Endodermal cell (in vitro differentiated cells): ENCODE measurements at regions not wholly inside any gene's neighbourhood (a gene's known extent, or its start where the extent isn't known, plus 50 kb on each side); places are given as distances from the start of the nearest gene placed in this dataset.

Experiments
- DNase-seq: peaks from one replicate; pipeline ENCODE4 v3.0.0-alpha.2; 2017
- H3K27ac ChIP-seq: 2 replicates; pipeline ENCODE4 v1.5.1; 2013; ENCODE audit warnings: mild to moderate bottlenecking, low read depth, low read length, moderate library complexity
- H3K27me3 ChIP-seq: 2 replicates; pipeline ENCODE4 v1.6.1; 2013; ENCODE audit warnings: mild to moderate bottlenecking, low read length, moderate library complexity; ENCODE audit not compliant: insufficient read depth, control insufficient read depth, poor library complexity, severe bottlenecking
- H3K36me3 ChIP-seq: 2 replicates; pipeline ENCODE4 v1.7.0; 2013; ENCODE audit warnings: mild to moderate bottlenecking, low read length, moderate library complexity; ENCODE audit not compliant: control insufficient read depth, insufficient read depth
- H3K4me1 ChIP-seq: one replicate; pipeline ENCODE4 v1.7.0; 2013; ENCODE audit warnings: low read length; ENCODE audit not compliant: control insufficient read depth, insufficient read depth
- H3K4me3 ChIP-seq: 2 replicates; pipeline ENCODE4 v1.5.1; 2013; ENCODE audit warnings: mild to moderate bottlenecking, low read length, moderate library complexity
- H3K9ac ChIP-seq: 2 replicates; pipeline ENCODE4 v1.6.1; 2013; ENCODE audit warnings: mild to moderate bottlenecking, low read length, moderate library complexity; ENCODE audit not compliant: poor library complexity, severe bottlenecking; ENCODE audit errors: extremely low read depth
- H3K9me3 ChIP-seq: 2 replicates; pipeline ENCODE4 v1.6.1; 2013; ENCODE audit warnings: mild to moderate bottlenecking, low read length, moderate library complexity; ENCODE audit not compliant: control insufficient read depth
- H3K27ac Mint-ChIP-seq: 2 replicates; pipeline ENCODE4 v1.8.0; 2020; ENCODE audit warnings: mixed read lengths
- H3K27me3 Mint-ChIP-seq: 2 replicates; pipeline ENCODE4 v1.8.0; 2021; ENCODE audit warnings: mild to moderate bottlenecking, mixed read lengths; ENCODE audit not compliant: insufficient read depth
- H3K36me3 Mint-ChIP-seq: 2 replicates; pipeline ENCODE4 v1.8.0; 2020; ENCODE audit warnings: low read depth, mixed read lengths
- H3K4me1 Mint-ChIP-seq: 2 replicates; pipeline ENCODE4 v1.8.0; 2020; ENCODE audit warnings: mixed read lengths
- H3K4me3 Mint-ChIP-seq: 2 replicates; pipeline ENCODE4 v1.8.0; 2020; ENCODE audit warnings: mild to moderate bottlenecking, moderate library complexity, mixed read lengths
- H3K9me3 Mint-ChIP-seq: 2 replicates; pipeline ENCODE4 v1.8.0; 2020; ENCODE audit warnings: mild to moderate bottlenecking, mixed read lengths
- WGBS, 2 experiments: methylation state at CpG; one replicate each; pipeline versions ENCODE4 v1.1.5 to v1.1.7; 2013; ENCODE audit warnings: missing lambda C conversion rate in 2 of 2, mixed read lengths in 1 of 2; ENCODE audit not compliant: insufficient coverage in 1 of 2, insufficient read length in 1 of 2; 5-methylcytosine and 5-hydroxymethylcytosine counted together
- TF ChIP-seq, protein P1 (sequence below): fragments of 200-600 bp; sonication (generic); conservative IDR thresholded peaks from 2 replicates; pipeline ENCODE4 v1.5.0; 2021; ENCODE audit warnings: antibody characterized with exemption, mild to moderate bottlenecking

- WGBS, 2 experiments: 86% methylated on average over 2 of the region's 2 CpGs; no CpG with 5 or more reads in 1 of the 2 experiments
- TF ChIP-seq, protein P1, sequence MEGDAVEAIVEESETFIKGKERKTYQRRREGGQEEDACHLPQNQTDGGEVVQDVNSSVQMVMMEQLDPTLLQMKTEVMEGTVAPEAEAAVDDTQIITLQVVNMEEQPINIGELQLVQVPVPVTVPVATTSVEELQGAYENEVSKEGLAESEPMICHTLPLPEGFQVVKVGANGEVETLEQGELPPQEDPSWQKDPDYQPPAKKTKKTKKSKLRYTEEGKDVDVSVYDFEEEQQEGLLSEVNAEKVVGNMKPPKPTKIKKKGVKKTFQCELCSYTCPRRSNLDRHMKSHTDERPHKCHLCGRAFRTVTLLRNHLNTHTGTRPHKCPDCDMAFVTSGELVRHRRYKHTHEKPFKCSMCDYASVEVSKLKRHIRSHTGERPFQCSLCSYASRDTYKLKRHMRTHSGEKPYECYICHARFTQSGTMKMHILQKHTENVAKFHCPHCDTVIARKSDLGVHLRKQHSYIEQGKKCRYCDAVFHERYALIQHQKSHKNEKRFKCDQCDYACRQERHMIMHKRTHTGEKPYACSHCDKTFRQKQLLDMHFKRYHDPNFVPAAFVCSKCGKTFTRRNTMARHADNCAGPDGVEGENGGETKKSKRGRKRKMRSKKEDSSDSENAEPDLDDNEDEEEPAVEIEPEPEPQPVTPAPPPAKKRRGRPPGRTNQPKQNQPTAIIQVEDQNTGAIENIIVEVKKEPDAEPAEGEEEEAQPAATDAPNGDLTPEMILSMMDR: no peak
These were observed 63.1 kb downstream of the LRRC32 start for GRCh38 chr11:76607431-76607830.

GRCh38 chr11:76605338-76606074, 65.0 kb downstream of the LRRC32 start:
- Histone ChIP-seq H3K36me3 (no peaks in the 10 kb centered on the region), H3K4me1 (no peaks in the 10 kb centered on the region), H3K9me3 (peaks cover 5% of the 10 kb centered on the region), H3K4me3 (no peak overlapping the region), H3K9ac (no peak overlapping the region), H3K27me3 (no peaks in the 10 kb centered on the region), H3K27ac (no peak overlapping the region)
- H3K4me3 Mint-ChIP-seq: no peak overlapping the region
- peaks cover 12% of the 10 kb centered on the region for H3K9me3 Mint-ChIP-seq
- TF ChIP-seq, protein P1: no peak
- WGBS, 2 experiments: 90 to 95% methylated on average over 5 to 8 of the region's 8 CpGs
- no peak for DNase-seq
- no peaks in the 10 kb centered on the region for H3K27me3 Mint-ChIP-seq
- no peak overlapping the region for H3K27ac Mint-ChIP-seq
- no peaks in the 10 kb centered on the region for H3K36me3 Mint-ChIP-seq
- peaks cover 3% of the 10 kb centered on the region for H3K4me1 Mint-ChIP-seq

More at GRCh38 chr11:76607431-76607830, 63.1 kb downstream of the LRRC32 start:
- H3K4me1 Mint-ChIP-seq: peaks cover 9% of the 10 kb centered on the region
- no peak for DNase-seq
- no peak overlapping the region for H3K27ac Mint-ChIP-seq
- no peaks in the 10 kb centered on the region for H3K36me3 Mint-ChIP-seq
- no peaks in the 10 kb centered on the region for H3K27me3 Mint-ChIP-seq
- Histone ChIP-seq H3K27ac (no peak overlapping the region), H3K9ac (no peak overlapping the region), H3K4me1 (no peaks in the 10 kb centered on the region), H3K9me3 (peaks cover 5% of the 10 kb centered on the region), H3K4me3 (no peak overlapping the region), H3K36me3 (no peaks in the 10 kb centered on the region), H3K27me3 (no peaks in the 10 kb centered on the region)
- peaks cover 12% of the 10 kb centered on the region for H3K9me3 Mint-ChIP-seq
- no peak overlapping the region for H3K4me3 Mint-ChIP-seq

DNA sequence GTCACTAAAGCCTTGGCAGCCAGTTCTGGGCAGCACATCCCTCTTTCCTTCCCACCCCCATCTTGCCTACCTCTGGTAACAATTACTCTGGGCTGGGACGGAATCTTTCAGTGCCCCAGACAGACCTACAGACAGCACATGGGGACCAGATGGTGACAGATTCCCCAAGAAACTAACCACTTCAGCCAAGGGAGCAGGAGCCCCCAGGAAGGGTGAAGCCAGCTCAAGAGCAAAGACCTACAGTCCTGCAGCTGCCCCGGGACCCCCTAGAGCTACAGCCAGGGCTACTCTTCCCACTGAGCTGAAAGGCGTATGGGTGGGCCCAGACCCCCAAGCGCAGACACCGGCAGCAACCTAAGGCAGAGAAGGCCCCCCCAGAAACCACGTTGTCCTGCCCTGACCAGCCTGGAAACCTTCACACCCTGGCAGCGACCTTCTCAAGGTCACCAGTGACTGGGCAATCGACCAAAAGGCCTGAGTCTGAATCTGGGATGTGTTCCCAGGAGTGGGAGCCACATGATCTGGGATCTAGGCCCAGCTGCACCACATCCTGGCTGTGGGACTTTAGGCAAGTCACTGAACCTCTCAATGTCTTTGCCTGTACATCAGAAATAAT, 65.8 kb downstream of the LRRC32 start:
- no peak overlapping the region for H3K9ac ChIP-seq
- TF ChIP-seq, protein P1: no peak
- no peak overlapping the region for H3K4me3 ChIP-seq
- no peaks in the 10 kb centered on the region for H3K27me3 ChIP-seq
- 94 to 97% methylated on average over 8 of the region's 8 CpGs for WGBS, 2 experiments
- no peak for DNase-seq
- peaks cover 5% of the 10 kb centered on the region for H3K9me3 ChIP-seq
- H3K27me3 Mint-ChIP-seq: no peaks in the 10 kb centered on the region
- H3K9me3 Mint-ChIP-seq: peaks cover 12% of the 10 kb centered on the region
- H3K4me1 ChIP-seq: no peaks in the 10 kb centered on the region
- no peak overlapping the region for H3K27ac Mint-ChIP-seq
- H3K27ac ChIP-seq: no peak overlapping the region
- no peaks in the 10 kb centered on the region for H3K36me3 ChIP-seq
- H3K36me3 Mint-ChIP-seq: no peaks in the 10 kb centered on the region
- H3K4me3 Mint-ChIP-seq: no peak overlapping the region
- peaks cover 3% of the 10 kb centered on the region for H3K4me1 Mint-ChIP-seq
